H1 (cell line): ENCODE measurements at regions not wholly inside any gene's neighbourhood (a gene's known extent, or its start where the extent isn't known, plus 50 kb on each side); places are given as distances from the start of the nearest gene placed in this dataset.
"Not testable (repeated sequence)": the region's sequence is repeated elsewhere in the genome, so short reads cannot be mapped to it uniquely, and the experiment has no call there.

ENCODE experiments used
- CHD2 ChIP-seq: IDR thresholded peaks from 2 replicates; pipeline ENCODE4 v1.6.1; 2012; ENCODE audit warnings: low read length, improper control_type of control experiment
- EZH2 ChIP-seq: fragments of 200-600 bp; sonication (generic); IDR thresholded peaks from 2 replicates; pipeline ENCODE4 v1.7.1; 2012; ENCODE audit warnings: low read depth, mild to moderate bottlenecking, moderate library complexity, low read length, inconsistent platforms; ENCODE audit not compliant: severe bottlenecking
- JUND ChIP-seq: IDR thresholded peaks from 2 replicates; pipeline ENCODE4 v1.6.1; 2011; ENCODE audit warnings: mild to moderate bottlenecking, improper control_type of control experiment, low read length
- NRF1 ChIP-seq: IDR thresholded peaks from 2 replicates; pipeline ENCODE4 v1.6.1; 2011; ENCODE audit warnings: mild to moderate bottlenecking, low read depth, low read length, improper control_type of control experiment
- POLR2A ChIP-seq, 2 experiments: IDR thresholded peaks; 1 replicate in 1 of 2; 2 replicates in 1 of 2; pipeline ENCODE4 v1.6.1; 2011; ENCODE audit warnings: low read depth in 2 of 2, low read length in 2 of 2, mild to moderate bottlenecking in 2 of 2; ENCODE audit errors: control extremely low read depth in 1 of 2
- POLR2AphosphoS5 ChIP-seq: IDR thresholded peaks from 2 replicates; pipeline ENCODE4 v1.6.1; 2011; ENCODE audit warnings: low read depth, low read length
- RAD21 ChIP-seq, 2 experiments: IDR thresholded peaks in 1 of 2; conservative IDR thresholded peaks in 1 of 2; 2 replicates each; pipeline ENCODE4 v1.6.1; 2011; ENCODE audit warnings: low read depth in 2 of 2, low read length in 2 of 2, improper control_type of control experiment in 1 of 2, inconsistent platforms in 1 of 2, mild to moderate bottlenecking in 1 of 2, moderate library complexity in 1 of 2
- SP1 ChIP-seq: IDR thresholded peaks from 2 replicates; pipeline ENCODE4 v1.6.1; 2011; ENCODE audit warnings: low read depth, low read length
- SP2 ChIP-seq: IDR thresholded peaks from 2 replicates; pipeline ENCODE4 v1.6.1; 2012; ENCODE audit warnings: mild to moderate bottlenecking, low read length, inconsistent platforms
- TBP ChIP-seq: IDR thresholded peaks from 2 replicates; pipeline ENCODE4 v1.6.1; 2011; ENCODE audit warnings: low read depth, low read length, improper control_type of control experiment
- TF ChIP-seq, protein P1 (sequence below): IDR thresholded peaks from 2 replicates; pipeline ENCODE4 v1.6.1; 2011; ENCODE audit warnings: low read length, improper control_type of control experiment
- TF ChIP-seq, protein P2 (sequence below), 3 experiments: IDR thresholded peaks; 1 replicate in 2 of 3; 2 replicates in 1 of 3; pipeline versions ENCODE4 v1.5.1 to v1.6.1; 2011; ENCODE audit warnings: low read length in 3 of 3, mild to moderate bottlenecking in 3 of 3, inconsistent platforms in 2 of 3, low read depth in 1 of 3, moderate library complexity in 1 of 3; ENCODE audit not compliant: insufficient read depth in 1 of 3; ENCODE audit errors: control extremely low read depth in 1 of 3
- TF ChIP-seq, protein P3 (sequence below): IDR thresholded peaks from 2 replicates; pipeline ENCODE4 v1.6.1; 2011; ENCODE audit warnings: low read depth, mild to moderate bottlenecking, low read length; ENCODE audit not compliant: insufficient read depth

DNA sequence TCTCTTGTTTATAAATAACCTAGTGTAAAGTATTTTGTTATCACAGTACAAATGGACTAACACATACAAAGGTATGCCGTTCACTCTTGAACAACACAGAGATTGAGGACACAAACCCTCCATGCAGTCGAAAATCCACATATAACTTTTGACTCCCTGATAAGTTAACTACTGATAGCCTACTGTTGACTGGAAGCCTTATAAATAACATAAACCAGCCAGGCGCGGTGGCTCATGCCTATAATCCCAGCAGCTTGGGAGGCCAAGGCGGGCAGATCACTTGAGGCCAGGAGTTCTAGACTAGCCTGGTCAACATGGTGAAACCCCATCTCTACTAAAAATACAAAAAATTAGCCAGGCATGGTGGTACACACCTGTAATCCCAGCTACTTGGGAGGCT is 290.1 kb upstream of the IGF1R start:
- not testable (repeated sequence) for TF ChIP-seq POLR2A (IDR thresholded peaks at IDR 0.05; ENCODE audit: control extremely low read depth in 1 of 2, low read depth in 2 of 2, low read length in 2 of 2); SP1; JUND; RAD21 (IDR thresholded peaks at IDR 0.05 in 1 of 2, conservative IDR thresholded peaks at IDR 0.05 in 1 of 2; ENCODE audit: low read depth in 2 of 2, low read length in 2 of 2); NRF1; SP2; EZH2; CHD2; POLR2AphosphoS5; TBP
- TF ChIP-seq, protein P1, sequence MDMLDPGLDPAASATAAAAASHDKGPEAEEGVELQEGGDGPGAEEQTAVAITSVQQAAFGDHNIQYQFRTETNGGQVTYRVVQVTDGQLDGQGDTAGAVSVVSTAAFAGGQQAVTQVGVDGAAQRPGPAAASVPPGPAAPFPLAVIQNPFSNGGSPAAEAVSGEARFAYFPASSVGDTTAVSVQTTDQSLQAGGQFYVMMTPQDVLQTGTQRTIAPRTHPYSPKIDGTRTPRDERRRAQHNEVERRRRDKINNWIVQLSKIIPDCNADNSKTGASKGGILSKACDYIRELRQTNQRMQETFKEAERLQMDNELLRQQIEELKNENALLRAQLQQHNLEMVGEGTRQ: not testable (repeated sequence)
- TF ChIP-seq, protein P2, sequence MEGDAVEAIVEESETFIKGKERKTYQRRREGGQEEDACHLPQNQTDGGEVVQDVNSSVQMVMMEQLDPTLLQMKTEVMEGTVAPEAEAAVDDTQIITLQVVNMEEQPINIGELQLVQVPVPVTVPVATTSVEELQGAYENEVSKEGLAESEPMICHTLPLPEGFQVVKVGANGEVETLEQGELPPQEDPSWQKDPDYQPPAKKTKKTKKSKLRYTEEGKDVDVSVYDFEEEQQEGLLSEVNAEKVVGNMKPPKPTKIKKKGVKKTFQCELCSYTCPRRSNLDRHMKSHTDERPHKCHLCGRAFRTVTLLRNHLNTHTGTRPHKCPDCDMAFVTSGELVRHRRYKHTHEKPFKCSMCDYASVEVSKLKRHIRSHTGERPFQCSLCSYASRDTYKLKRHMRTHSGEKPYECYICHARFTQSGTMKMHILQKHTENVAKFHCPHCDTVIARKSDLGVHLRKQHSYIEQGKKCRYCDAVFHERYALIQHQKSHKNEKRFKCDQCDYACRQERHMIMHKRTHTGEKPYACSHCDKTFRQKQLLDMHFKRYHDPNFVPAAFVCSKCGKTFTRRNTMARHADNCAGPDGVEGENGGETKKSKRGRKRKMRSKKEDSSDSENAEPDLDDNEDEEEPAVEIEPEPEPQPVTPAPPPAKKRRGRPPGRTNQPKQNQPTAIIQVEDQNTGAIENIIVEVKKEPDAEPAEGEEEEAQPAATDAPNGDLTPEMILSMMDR (IDR thresholded peaks at IDR 0.05; ENCODE audit: control extremely low read depth in 1 of 3, insufficient read depth in 1 of 3, low read depth in 1 of 3, low read length in 3 of 3): not testable (repeated sequence)
- TF ChIP-seq, protein P3, sequence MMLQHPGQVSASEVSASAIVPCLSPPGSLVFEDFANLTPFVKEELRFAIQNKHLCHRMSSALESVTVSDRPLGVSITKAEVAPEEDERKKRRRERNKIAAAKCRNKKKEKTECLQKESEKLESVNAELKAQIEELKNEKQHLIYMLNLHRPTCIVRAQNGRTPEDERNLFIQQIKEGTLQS: not testable (repeated sequence)
